ENCODE measurements at regions not wholly inside any gene's neighbourhood (a gene's known extent, or its start where the extent isn't known, plus 50 kb on each side); places are given as distances from the start of the nearest gene placed in this dataset.
"Not testable (repeated sequence)": the region's sequence is repeated elsewhere in the genome, so short reads cannot be mapped to it uniquely, and the experiment has no call there.

DNA sequence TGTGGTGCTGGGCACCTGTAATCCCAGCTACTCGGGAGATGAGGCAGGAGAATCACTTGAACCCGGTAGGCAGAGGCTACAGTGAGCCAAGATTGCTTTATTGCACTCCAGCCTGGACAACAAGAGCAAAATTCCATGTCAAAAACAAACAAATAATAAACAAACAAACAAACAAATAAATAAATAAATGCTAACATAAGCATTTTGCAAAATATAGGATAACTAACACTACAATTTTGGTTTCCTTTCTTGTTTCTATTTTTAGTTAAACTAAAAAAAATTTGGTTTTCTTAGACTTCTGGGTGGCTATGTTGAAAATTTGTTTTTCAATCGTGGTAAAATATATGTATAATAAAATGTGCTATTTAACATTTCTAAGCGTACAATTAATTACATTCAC is 115.0 kb upstream of the ZNF516 start:
- DNase-seq (ENCODE audit: low read depth, low spot score): no peak

DNA sequence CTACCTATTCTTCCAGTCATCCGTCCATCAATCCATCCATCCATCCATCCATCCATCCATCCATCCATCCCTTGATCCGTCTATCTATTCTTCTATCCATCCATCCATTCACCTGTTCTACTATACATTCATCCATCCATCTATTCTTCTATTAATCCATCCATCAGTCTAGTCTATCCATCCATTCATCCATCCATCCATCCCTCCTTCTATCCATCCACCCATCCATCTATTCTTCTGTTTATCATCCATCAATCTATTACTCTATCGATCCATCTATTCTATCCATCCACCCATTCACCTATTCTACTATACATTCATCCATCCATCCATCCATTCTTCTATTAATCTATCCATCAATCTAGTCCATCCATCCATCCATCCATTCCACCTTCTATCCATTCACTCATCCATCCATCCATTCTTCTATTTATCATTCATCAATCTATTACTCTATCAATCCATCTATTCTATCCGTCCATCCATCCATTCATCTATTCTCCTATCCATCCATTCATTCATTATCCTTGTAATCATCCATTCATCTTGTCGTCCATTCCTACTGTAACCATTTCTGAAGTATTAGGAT is 110.4 kb upstream of the ZNF516 start:
- DNase-seq (ENCODE audit: low read depth, low spot score): no peak

- DNase-seq (ENCODE audit: low read depth, low spot score): no peak
Observed at GRCh38 chr18:76604935-76605240, 109.8 kb upstream of the ZNF516 start.

DNA sequence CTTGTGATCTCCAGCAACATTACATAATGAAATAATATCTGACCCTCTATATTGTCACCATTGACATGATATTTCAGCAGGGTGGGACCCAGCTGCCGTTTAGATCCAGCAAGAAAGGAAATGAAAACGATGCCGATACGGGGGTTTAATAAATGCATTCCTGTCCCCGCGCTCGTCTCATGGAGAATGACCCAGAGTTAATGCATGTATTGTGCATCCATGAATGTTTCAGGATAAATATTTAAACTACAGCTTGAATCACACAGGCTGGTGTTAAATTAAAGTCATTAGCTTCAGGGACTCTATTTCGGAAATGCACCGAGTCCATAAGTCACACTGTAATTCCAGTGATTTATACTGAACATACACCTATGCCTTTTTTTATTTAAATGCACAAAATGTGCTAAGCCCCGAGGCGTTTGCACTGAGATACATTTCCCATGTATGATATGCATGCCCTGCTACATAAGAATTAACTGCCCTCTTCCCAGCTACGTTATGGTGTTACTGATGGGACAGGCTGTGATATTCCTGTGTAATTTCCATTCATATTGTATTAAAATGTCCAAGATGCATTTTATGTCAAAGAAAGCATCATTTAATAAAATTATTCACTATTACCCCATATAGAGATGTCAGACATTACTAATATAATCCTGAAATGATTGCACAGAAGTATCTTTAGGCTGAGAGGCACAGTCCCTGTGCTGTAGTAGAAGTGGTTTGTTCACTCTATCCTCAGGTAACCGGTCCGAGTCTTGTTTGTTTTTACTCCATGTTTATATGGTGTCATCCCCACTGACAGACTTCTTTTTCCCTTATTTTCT is 109.3 kb upstream of the ZNF516 start:
- no peak for DNase-seq (ENCODE audit: low read depth, low spot score)

- no peak for DNase-seq (ENCODE audit: low read depth, low spot score)
Observed at GRCh38 chr18:76602191-76602590, 107.1 kb upstream of the ZNF516 start.

- DNase-seq (ENCODE audit: low read depth, low spot score): not testable (repeated sequence)
Observed at GRCh38 chr18:76600076-76600475, 105.0 kb upstream of the ZNF516 start.

DNA sequence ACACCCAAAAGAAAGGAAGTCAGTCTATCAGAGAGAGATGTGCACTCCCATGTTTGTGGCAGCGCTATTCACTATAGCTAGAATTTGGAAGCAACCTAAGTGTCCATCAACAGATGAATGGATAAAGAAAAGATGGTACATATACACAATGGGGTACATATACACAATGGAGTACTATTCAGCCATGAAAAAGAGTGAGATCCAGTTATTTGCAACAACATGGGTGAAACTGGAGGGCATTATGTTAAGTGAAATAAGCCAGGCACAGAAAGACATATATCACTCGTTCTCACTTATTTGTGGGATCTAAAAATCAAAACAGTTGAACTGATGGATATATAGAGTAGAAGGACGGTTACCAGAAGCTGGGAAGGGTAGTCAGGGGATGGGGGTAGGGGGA is 99.9 kb upstream of the ZNF516 start:
- DNase-seq (ENCODE audit: low read depth, low spot score): no peak

GRCh38 chr18:76593843-76594242 is 98.8 kb upstream of the ZNF516 start:
- DNase-seq (ENCODE audit: low read depth, low spot score): no peak

DNA sequence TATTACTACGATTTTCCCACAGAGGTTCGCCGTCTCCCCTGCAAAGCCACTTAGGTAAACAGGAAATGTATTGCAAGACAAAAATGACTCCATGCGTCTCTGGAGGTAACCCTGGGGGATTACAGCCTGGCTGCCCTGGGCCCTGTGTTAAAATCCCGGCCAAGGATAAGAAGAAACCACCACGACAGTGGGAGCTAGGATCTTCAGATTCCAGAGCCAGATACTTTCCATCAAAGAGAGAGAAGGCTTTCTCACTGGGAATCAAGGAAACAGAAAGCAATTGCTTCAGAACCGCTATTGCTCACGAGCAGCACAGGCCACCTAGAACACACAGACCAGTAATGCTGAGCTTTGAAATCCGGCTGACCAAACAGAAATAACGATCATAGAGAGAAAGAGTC is 97.9 kb upstream of the ZNF516 start:
- DNase-seq (ENCODE audit: low read depth, low spot score): no peak

- no peak for DNase-seq (ENCODE audit: low read depth, low spot score)
Observed at GRCh38 chr18:76592096-76592495, 97.1 kb upstream of the ZNF516 start.

GRCh38 chr18:76589866-76590265 is 94.8 kb upstream of the ZNF516 start:
- DNase-seq (ENCODE audit: low read depth, low spot score): no peak

GRCh38 chr18:76589316-76589715 is 94.3 kb upstream of the ZNF516 start:
- DNase-seq (ENCODE audit: low read depth, low spot score): no peak

GRCh38 chr18:76588601-76589226 is 93.7 kb upstream of the ZNF516 start:
- DNase-seq (ENCODE audit: low read depth, low spot score): no peak

DNA sequence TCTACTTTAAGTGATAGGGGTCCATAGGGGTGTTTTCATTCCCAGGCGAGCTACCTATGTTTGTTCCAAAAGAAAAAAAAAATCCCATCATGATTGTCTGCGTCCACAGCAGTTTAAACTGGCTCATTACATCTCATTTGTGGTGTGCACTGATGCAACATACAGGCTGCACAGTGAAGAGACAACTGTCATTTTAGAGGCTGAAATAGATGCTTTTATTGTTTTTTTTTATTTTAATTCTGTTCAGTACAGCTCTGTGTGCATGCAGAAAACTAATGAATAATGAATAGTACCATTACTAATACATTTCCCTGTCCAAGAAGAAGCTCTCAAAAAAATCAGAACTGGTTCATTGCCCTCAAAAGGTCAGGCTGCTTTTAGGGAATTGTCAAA is 92.8 kb upstream of the ZNF516 start:
- no peak for DNase-seq (ENCODE audit: low read depth, low spot score)

DNA sequence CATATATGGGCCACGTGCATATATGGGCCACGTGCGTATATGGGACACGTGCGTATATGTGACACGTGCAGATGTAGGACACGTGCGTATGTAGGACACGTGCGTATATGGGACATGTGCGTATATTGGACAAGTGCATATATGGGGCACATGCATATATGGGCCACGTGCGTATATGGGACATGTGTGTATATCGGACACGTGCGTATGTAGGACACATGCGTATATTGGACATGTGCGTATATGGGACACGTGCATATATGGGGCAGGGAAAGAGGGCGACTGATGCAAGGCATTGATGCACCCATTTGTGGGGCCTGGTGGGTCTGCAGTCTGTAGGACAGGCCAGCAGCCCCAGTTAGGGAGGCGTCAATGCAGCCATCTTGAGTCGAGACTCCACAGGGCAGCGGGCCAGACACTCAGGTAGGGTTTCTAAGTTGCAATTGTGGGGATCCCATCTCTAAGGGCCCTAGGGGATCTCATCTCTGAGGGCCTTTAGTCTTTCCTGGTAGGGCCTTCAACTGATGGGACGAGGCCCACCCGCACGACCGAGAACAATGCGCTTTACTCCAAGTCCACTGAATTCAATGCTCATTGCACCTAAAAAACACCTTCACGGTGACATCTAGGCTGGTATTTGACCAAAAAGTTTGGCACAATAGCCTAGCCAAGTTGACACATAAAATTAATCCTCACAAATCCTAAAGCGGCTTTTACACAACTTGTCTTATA is 92.3 kb upstream of the ZNF516 start:
- no peak for DNase-seq (ENCODE audit: low read depth, low spot score)

DNA sequence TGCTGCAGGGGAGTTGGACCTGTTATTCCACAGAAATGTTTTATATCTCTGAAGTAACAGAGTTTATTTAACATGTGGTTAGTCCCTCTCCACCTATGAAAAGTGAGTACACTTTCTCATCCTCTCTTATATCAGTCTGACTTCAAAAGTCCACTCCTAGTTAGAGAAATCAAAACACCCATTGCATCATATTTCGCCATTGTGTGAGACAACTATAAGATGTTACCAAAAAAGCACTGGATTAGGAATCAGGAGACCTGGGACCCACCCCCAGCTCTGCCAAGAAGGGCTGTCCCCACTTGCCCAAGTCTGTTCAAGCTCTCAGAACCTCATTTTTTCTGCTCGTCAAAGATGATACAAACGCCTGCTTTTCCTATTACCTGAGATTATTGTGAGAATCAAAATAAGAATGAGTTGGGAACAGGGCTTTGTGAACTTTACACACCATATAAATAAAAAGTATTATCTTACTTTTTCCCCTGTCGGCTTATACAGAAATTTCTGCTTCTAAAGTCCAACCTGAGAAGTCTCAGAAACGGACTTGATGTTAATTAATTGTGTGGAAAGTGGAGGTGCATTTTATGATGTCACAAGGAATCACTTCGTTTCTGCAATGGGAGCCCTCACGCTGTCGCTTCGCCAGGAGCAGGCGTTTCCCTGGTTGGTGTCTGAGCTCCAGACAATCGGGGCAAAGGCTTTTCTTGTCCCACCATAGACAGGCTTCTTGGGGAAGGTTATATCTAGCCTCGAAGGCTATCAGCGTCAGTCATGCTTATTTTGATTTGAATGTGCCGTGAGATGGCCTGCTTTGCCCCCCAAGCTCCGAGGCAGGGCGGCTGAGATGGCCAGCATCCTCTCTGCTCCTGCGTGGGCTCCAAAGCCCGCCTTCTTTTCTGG is 89.6 kb upstream of the ZNF516 start:
- no peak for DNase-seq (ENCODE audit: low read depth, low spot score)

DNA sequence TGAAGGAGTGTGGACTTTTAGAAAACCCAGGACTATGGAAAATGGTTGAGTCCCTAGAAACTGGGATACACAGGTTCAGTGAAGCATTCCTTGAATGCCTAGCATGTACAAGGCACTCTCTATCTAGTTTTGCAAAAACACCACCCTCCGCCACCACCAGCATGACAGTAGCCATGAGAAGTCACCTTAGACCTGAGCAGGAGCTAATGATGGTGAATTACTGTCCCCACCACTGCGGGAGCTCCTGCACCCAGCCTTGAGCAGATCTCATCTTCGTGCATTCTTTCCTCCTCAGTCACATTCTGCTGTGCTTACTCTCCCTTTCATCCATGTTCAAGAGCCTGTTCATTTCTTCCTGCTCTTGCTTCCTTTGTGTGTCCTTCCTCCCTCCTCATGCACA is 86.2 kb upstream of the ZNF516 start:
- no peak for DNase-seq (ENCODE audit: low read depth, low spot score)

GRCh38 chr18:76580288-76580962 is 85.4 kb upstream of the ZNF516 start:
- no peak for DNase-seq (ENCODE audit: low read depth, low spot score)

DNA sequence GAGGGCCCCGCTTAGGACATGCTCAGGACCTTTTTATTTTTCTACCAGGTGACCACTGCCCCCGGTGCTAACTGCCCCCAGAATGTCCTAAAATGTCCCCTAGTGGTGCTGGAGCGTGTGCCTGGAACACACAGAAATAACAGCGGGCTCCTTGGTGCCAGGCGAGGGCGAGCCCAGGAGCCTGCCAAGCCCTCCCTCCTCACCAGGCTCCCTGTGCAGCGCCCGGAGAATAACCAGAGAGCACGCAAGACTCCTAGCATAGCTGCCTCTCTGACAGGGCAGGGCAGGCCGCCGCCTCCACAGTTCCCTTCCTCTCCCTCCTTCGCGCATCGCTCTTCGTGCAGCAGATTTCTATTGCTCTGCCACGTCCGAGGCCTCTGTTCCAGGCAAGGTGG is 84.3 kb upstream of the ZNF516 start:
- DNase-seq (ENCODE audit: low read depth, low spot score): no peak

DNA sequence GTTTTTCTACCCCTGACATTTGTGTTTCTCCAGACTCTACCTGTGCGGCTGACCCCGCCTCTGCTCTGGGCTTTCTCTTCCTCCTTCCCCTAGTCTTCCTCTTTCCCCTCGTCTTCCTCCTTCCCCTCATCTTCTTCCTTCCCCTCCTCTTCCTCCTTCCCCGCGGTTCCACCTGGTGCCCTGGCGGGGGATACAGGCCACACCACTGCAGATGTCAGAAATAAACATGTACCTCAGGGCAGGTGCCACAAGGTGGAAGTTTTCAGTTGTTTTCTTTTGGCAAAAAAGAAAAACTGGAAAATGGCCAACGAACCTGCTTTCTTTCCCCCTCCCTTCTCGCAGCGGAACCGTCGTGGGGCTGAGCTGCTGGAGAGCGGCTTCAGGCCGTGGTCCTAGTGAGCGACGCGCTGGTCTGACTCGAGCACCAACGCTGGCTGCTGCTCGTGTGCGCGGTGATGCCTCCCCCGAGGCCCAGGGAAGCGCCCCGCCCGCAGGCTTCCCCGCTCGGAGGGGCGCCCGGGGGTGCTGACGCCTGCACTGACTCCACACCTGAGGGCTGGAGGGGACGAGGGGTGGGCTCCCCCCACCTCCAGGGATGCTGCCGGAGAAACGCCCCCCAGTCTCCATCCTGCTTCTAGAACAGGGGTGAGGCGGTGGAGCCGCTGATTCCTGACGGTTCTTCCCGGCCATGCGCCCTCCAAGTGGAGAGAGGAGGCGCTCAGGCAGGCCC is 83.7 kb upstream of the ZNF516 start:
- DNase-seq (ENCODE audit: low read depth, low spot score): no peak
